ENCODE measurements at regions not wholly inside any gene's neighbourhood (a gene's known extent, or its start where the extent isn't known, plus 50 kb on each side); places are given as distances from the start of the nearest gene placed in this dataset.

- Histone ChIP-seq H3K27ac (ENCODE audit: low read depth, low read length) (no peak overlapping the region), H3K4me3 (ENCODE audit: low read length) (no peak overlapping the region), H3F3A (ENCODE audit: control insufficient read depth, insufficient read depth) (no peaks in the 10 kb centered on the region), H3K4me1 (ENCODE audit: control insufficient read depth, low read length) (no peaks in the 10 kb centered on the region), H3K36me3 (ENCODE audit: control insufficient read depth, low read length) (no peaks in the 10 kb centered on the region), H3K9me3 (ENCODE audit: control insufficient read depth, insufficient read depth, low read length) (no peaks in the 10 kb centered on the region), H3K79me2 (ENCODE audit: control insufficient read depth, low read length) (no peaks in the 10 kb centered on the region), H4K20me1 (ENCODE audit: control insufficient read depth, insufficient read depth, low read depth, low read length) (no peaks in the 10 kb centered on the region), H3K9me2 (replicated peaks; ENCODE audit: control insufficient read depth, low read length) (no peaks in the 10 kb centered on the region), H3K4me2 (ENCODE audit: low read length) (no peak overlapping the region), H3K27me3 (ENCODE audit: control insufficient read depth, low read length) (peaks cover 7% of the 10 kb centered on the region; the same call in 1 of the 2 replicates)
- TF ChIP-seq EZH2phosphoT487 (IDR thresholded peaks at IDR 0.05; ENCODE audit: borderline replicate concordance, low read length) (no peak), CTCF (IDR thresholded peaks at IDR 0.05; ENCODE audit: low read depth, low read length, poor library complexity, severe bottlenecking) (no peak)
These were observed 92.6 kb upstream of the PREP start for GRCh38 chr6:105495515-105495914.

DNA sequence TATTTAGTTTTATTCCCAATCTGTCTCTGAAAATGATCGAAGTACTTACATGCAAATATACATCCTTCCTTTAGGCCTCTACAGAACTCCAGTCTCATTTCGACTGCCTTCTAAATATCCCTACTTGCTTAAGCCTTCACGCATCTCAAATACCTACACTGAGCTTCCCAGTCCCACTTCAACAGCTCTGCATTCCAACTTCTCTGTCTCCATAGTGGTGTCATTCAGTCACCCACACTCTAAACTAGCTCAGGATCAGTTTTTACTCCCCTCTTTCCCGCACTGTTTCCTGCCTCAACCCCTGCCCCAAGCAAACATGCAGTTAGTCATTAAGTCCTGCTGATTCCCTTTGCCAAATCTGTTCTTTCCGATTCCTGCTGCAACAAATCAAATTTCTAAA is 91.8 kb upstream of the PREP start:
- H4K20me1 ChIP-seq (ENCODE audit: control insufficient read depth, insufficient read depth, low read depth, low read length): no peaks in the 10 kb centered on the region

DNA sequence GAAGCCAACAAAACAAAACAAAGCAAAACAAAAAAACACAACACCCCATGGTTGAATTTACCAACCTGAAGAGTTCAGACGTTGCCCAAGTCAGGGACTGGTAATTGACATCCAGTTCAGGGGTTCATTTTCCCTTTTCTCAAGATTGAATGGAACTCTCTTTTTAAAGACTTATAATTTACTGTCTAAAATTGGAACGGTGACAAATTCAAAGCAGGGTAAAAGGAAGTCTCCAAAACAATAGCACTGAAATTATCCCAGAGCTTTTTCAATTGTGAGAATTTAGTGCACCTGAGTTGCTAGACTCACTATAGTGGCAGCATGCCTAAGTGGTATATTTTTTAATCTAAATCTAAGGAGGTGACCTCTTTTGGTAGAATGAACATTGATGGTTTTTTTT is 90.9 kb upstream of the PREP start:
- H3K9me3 ChIP-seq (ENCODE audit: control insufficient read depth, insufficient read depth, low read length): no peaks in the 10 kb centered on the region
- H3K27me3 ChIP-seq (ENCODE audit: control insufficient read depth, low read length): no peaks in the 10 kb centered on the region; the same call in 1 of the 2 replicates
- H4K20me1 ChIP-seq (ENCODE audit: control insufficient read depth, insufficient read depth, low read depth, low read length): no peaks in the 10 kb centered on the region
- no peak overlapping the region for H3K27ac ChIP-seq (ENCODE audit: low read depth, low read length)
- no peaks in the 10 kb centered on the region for H3K9me2 ChIP-seq (replicated peaks; ENCODE audit: control insufficient read depth, low read length)
- H3K4me2 ChIP-seq (ENCODE audit: low read length): no peak overlapping the region
- H3K36me3 ChIP-seq (ENCODE audit: control insufficient read depth, low read length): no peaks in the 10 kb centered on the region
- no peaks in the 10 kb centered on the region for H3K79me2 ChIP-seq (ENCODE audit: control insufficient read depth, low read length)
- no peak for TF ChIP-seq EZH2phosphoT487 (IDR thresholded peaks at IDR 0.05; ENCODE audit: borderline replicate concordance, low read length)
- TF ChIP-seq CTCF (IDR thresholded peaks at IDR 0.05; ENCODE audit: low read depth, low read length, poor library complexity, severe bottlenecking): no peak
- H3F3A ChIP-seq (ENCODE audit: control insufficient read depth, insufficient read depth): no peaks in the 10 kb centered on the region
- H3K4me3 ChIP-seq (ENCODE audit: low read length): no peak overlapping the region
- H3K4me1 ChIP-seq (ENCODE audit: control insufficient read depth, low read length): no peaks in the 10 kb centered on the region

More for the DNA sequence above, 91.8 kb upstream of the PREP start:
- Histone ChIP-seq H3K79me2 (ENCODE audit: control insufficient read depth, low read length) (no peaks in the 10 kb centered on the region), H3K27me3 (ENCODE audit: control insufficient read depth, low read length) (peaks cover 3% of the 10 kb centered on the region; the same call in 1 of the 2 replicates), H3K4me3 (ENCODE audit: low read length) (no peak overlapping the region), H3K27ac (ENCODE audit: low read depth, low read length) (no peak overlapping the region), H3F3A (ENCODE audit: control insufficient read depth, insufficient read depth) (no peaks in the 10 kb centered on the region), H3K36me3 (ENCODE audit: control insufficient read depth, low read length) (no peaks in the 10 kb centered on the region), H3K4me2 (ENCODE audit: low read length) (no peak overlapping the region), H3K9me3 (ENCODE audit: control insufficient read depth, insufficient read depth, low read length) (no peaks in the 10 kb centered on the region), H3K4me1 (ENCODE audit: control insufficient read depth, low read length) (no peaks in the 10 kb centered on the region), H3K9me2 (replicated peaks; ENCODE audit: control insufficient read depth, low read length) (no peaks in the 10 kb centered on the region)
- TF ChIP-seq CTCF (IDR thresholded peaks at IDR 0.05; ENCODE audit: low read depth, low read length, poor library complexity, severe bottlenecking): no peak
- no peak for TF ChIP-seq EZH2phosphoT487 (IDR thresholded peaks at IDR 0.05; ENCODE audit: borderline replicate concordance, low read length)

All from DOHH2 (cell line).